IPS-18a (cell line): ENCODE measurements at regions not wholly inside any gene's neighbourhood (a gene's known extent, or its start where the extent isn't known, plus 50 kb on each side); places are given as distances from the start of the nearest gene placed in this dataset.
"Not testable (repeated sequence)": the region's sequence is repeated elsewhere in the genome, so short reads cannot be mapped to it uniquely, and the experiment has no call there.

Experiments used
- H3K27ac ChIP-seq: one replicate; pipeline ENCODE4 v1.5.1; 2013; ENCODE audit warnings: low read length
- H3K27me3 ChIP-seq: one replicate; pipeline ENCODE4 v1.6.1; 2013; ENCODE audit warnings: mild to moderate bottlenecking, low read length; ENCODE audit not compliant: control insufficient read depth, insufficient read depth
- H3K36me3 ChIP-seq: one replicate; pipeline ENCODE4 v1.6.1; 2013; ENCODE audit warnings: low read depth, low read length; ENCODE audit not compliant: control insufficient read depth
- H3K4me1 ChIP-seq: one replicate; pipeline ENCODE4 v1.6.1; 2013; ENCODE audit warnings: low read depth, low read length; ENCODE audit not compliant: control insufficient read depth
- H3K4me3 ChIP-seq: one replicate; pipeline ENCODE4 v1.5.1; 2013; ENCODE audit warnings: low read length
- H3K9ac ChIP-seq: one replicate; pipeline ENCODE4 v1.6.1; 2013; ENCODE audit warnings: mild to moderate bottlenecking, low read length, moderate library complexity
- H3K9me3 ChIP-seq: one replicate; pipeline ENCODE4 v1.6.1; 2013; ENCODE audit warnings: low read depth, low read length; ENCODE audit not compliant: control insufficient read depth

GRCh38 chr4:124104628-124105027, 607.9 kb downstream of the ANKRD50 start:
- no peak overlapping the region for H3K27ac ChIP-seq
- H3K9ac ChIP-seq = no peak overlapping the region
- no peaks in the 10 kb centered on the region for H3K4me1 ChIP-seq
- no peaks in the 10 kb centered on the region for H3K27me3 ChIP-seq
- H3K9me3 ChIP-seq = no peaks in the 10 kb centered on the region
- H3K4me3 ChIP-seq = no peak overlapping the region
- H3K36me3 ChIP-seq = no peaks in the 10 kb centered on the region

- Histone ChIP-seq H3K4me1 (no peaks in the 10 kb centered on the region), H3K9ac (no peak overlapping the region), H3K27ac (no peak overlapping the region), H3K4me3 (no peak overlapping the region), H3K9me3 (no peaks in the 10 kb centered on the region), H3K36me3 (no peaks in the 10 kb centered on the region), H3K27me3 (no peaks in the 10 kb centered on the region)
Measured at GRCh38 chr4:124105212-124105611, 607.3 kb downstream of the ANKRD50 start.

- Histone ChIP-seq H3K36me3 (no peaks in the 10 kb centered on the region), H3K4me1 (no peaks in the 10 kb centered on the region), H3K27ac (no peak overlapping the region), H3K4me3 (no peak overlapping the region), H3K9ac (no peak overlapping the region), H3K27me3 (no peaks in the 10 kb centered on the region), H3K9me3 (no peaks in the 10 kb centered on the region)
Measured at GRCh38 chr4:124111411-124111810, 601.1 kb downstream of the ANKRD50 start.

GRCh38 chr4:124111922-124112321, 600.6 kb downstream of the ANKRD50 start:
- no peaks in the 10 kb centered on the region for H3K4me1 ChIP-seq
- no peak overlapping the region for H3K27ac ChIP-seq
- H3K9ac ChIP-seq = no peak overlapping the region

GRCh38 chr4:124118061-124118460, 594.5 kb downstream of the ANKRD50 start:
- Histone ChIP-seq H3K4me3 (no peak overlapping the region), H3K4me1 (no peaks in the 10 kb centered on the region), H3K27me3 (no peaks in the 10 kb centered on the region), H3K36me3 (no peaks in the 10 kb centered on the region), H3K27ac (no peak overlapping the region), H3K9ac (no peak overlapping the region), H3K9me3 (no peaks in the 10 kb centered on the region)

More at GRCh38 chr4:124111922-124112321, 600.6 kb downstream of the ANKRD50 start:
- no peaks in the 10 kb centered on the region for H3K36me3 ChIP-seq
- H3K9me3 ChIP-seq = no peaks in the 10 kb centered on the region
- H3K4me3 ChIP-seq = no peak overlapping the region
- no peaks in the 10 kb centered on the region for H3K27me3 ChIP-seq

GRCh38 chr4:124121461-124121971, 591.0 kb downstream of the ANKRD50 start:
- H3K36me3 ChIP-seq = no peaks in the 10 kb centered on the region
- H3K27me3 ChIP-seq = no peaks in the 10 kb centered on the region
- no peaks in the 10 kb centered on the region for H3K9me3 ChIP-seq
- H3K27ac ChIP-seq = no peak overlapping the region
- no peak overlapping the region for H3K4me3 ChIP-seq
- no peak overlapping the region for H3K9ac ChIP-seq
- H3K4me1 ChIP-seq = no peaks in the 10 kb centered on the region

- Histone ChIP-seq H3K36me3 (no peaks in the 10 kb centered on the region), H3K4me1 (no peaks in the 10 kb centered on the region), H3K4me3 (no peak overlapping the region), H3K9ac (no peak overlapping the region), H3K27me3 (no peaks in the 10 kb centered on the region), H3K9me3 (no peaks in the 10 kb centered on the region), H3K27ac (no peak overlapping the region)
Measured at GRCh38 chr4:124123181-124123580, 589.4 kb downstream of the ANKRD50 start.

- Histone ChIP-seq H3K27ac (no peak overlapping the region), H3K4me3 (no peak overlapping the region), H3K9ac (no peak overlapping the region), H3K4me1 (no peaks in the 10 kb centered on the region), H3K36me3 (no peaks in the 10 kb centered on the region), H3K9me3 (no peaks in the 10 kb centered on the region), H3K27me3 (no peaks in the 10 kb centered on the region)
Measured at GRCh38 chr4:124123721-124124120, 588.8 kb downstream of the ANKRD50 start.

- not testable (repeated sequence) for H3K27ac ChIP-seq, H3K36me3 ChIP-seq, H3K4me3 ChIP-seq, H3K4me1 ChIP-seq, H3K27me3 ChIP-seq, H3K9me3 ChIP-seq, H3K9ac ChIP-seq
Measured at GRCh38 chr4:124131324-124131723, 581.2 kb downstream of the ANKRD50 start.

GRCh38 chr4:124132161-124132560, 580.4 kb downstream of the ANKRD50 start:
- H3K9me3 ChIP-seq = no peaks in the 10 kb centered on the region
- no peaks in the 10 kb centered on the region for H3K36me3 ChIP-seq
- no peaks in the 10 kb centered on the region for H3K4me1 ChIP-seq
- H3K27me3 ChIP-seq = no peaks in the 10 kb centered on the region
- H3K27ac ChIP-seq = no peak overlapping the region
- no peak overlapping the region for H3K9ac ChIP-seq
- H3K4me3 ChIP-seq = no peak overlapping the region

- Histone ChIP-seq H3K27me3 (no peaks in the 10 kb centered on the region), H3K9me3 (no peaks in the 10 kb centered on the region), H3K4me3 (no peak overlapping the region), H3K4me1 (no peaks in the 10 kb centered on the region), H3K36me3 (no peaks in the 10 kb centered on the region), H3K27ac (no peak overlapping the region), H3K9ac (no peak overlapping the region)
Measured at GRCh38 chr4:124133753-124134152, 578.8 kb downstream of the ANKRD50 start.

GRCh38 chr4:124135409-124135813, 577.1 kb downstream of the ANKRD50 start:
- no peaks in the 10 kb centered on the region for H3K36me3 ChIP-seq
- no peaks in the 10 kb centered on the region for H3K27me3 ChIP-seq
- H3K9me3 ChIP-seq = no peaks in the 10 kb centered on the region
- H3K9ac ChIP-seq = no peak overlapping the region
- H3K4me1 ChIP-seq = no peaks in the 10 kb centered on the region
- H3K4me3 ChIP-seq = no peak overlapping the region
- no peak overlapping the region for H3K27ac ChIP-seq
